IMR-90 (cell line): ENCODE measurements at regions not wholly inside any gene's neighbourhood (a gene's known extent, or its start where the extent isn't known, plus 50 kb on each side); places are given as distances from the start of the nearest gene placed in this dataset.
"Not testable (repeated sequence)": the region's sequence is repeated elsewhere in the genome, so short reads cannot be mapped to it uniquely, and the experiment has no call there.

ENCODE experiments used
- ATAC-seq: fragments of 200-7000 bp; cut with Tn5 transposase; 2 replicates; pipeline ENCODE4 v1.9.1; 2020; ENCODE audit warnings: low read depth, mild to moderate bottlenecking, moderate library complexity
- BruUV-seq: library from RNA; stranded (reverse); fragments of 400-500 nt; replicated peaks from 2 replicates; lab custom pipeline; 2021; lab: Mats Ljungman, UMichigan
- CTCF ChIA-PET: fragments of 300-600 bp; formaldehyde crosslinking; extraction: SDS; loops from one replicate; lab custom pipeline; 2021; ENCODE audit warnings: antibody characterized with exemption; lab: Yijun Ruan, JAX
- POLR2A ChIA-PET: fragments of 300-600 bp; sonication (Branson Sonifier 250); formaldehyde crosslinking; loops from one replicate; lab custom pipeline; 2022; ENCODE audit warnings: antibody characterized with exemption; ENCODE audit not compliant: unreplicated experiment; lab: Charles Lee
- DNase-seq: peaks from one replicate; pipeline ENCODE4 v3.0.0; 2013
- H2AFZ ChIP-seq: replicated peaks from 2 replicates; pipeline ENCODE3; 2013; ENCODE audit warnings: low read length, mild to moderate bottlenecking; ENCODE audit not compliant: poor library complexity
- H2AK5ac ChIP-seq: 2 replicates; pipeline ENCODE4 v1.6.1; 2013; ENCODE audit warnings: low read depth, low read length, inconsistent platforms
- H2AK9ac ChIP-seq: replicated peaks from 2 replicates; pipeline ENCODE3; 2013; ENCODE audit warnings: mild to moderate bottlenecking, low read depth, low read length, moderate library complexity; ENCODE audit not compliant: poor library complexity
- H2BK120ac ChIP-seq: 2 replicates; pipeline ENCODE4 v1.6.1; 2013; ENCODE audit warnings: low read depth, low read length, inconsistent platforms
- H2BK15ac ChIP-seq: 3 replicates; pipeline ENCODE4 v1.6.1; 2013; ENCODE audit warnings: low read depth, low read length, inconsistent platforms
- H2BK20ac ChIP-seq: 2 replicates; pipeline ENCODE4 v1.6.1; 2013; ENCODE audit warnings: low read depth, mild to moderate bottlenecking, inconsistent platforms, low read length, moderate library complexity
- H2BK5ac ChIP-seq: 2 replicates; pipeline ENCODE4 v1.6.1; 2013; ENCODE audit warnings: mild to moderate bottlenecking, low read depth, low read length, inconsistent platforms; ENCODE audit not compliant: poor library complexity, severe bottlenecking
- H3K14ac ChIP-seq: replicated peaks from 2 replicates; pipeline ENCODE4 v1.6.1; 2013; ENCODE audit warnings: low read depth, low read length, inconsistent platforms
- H3K18ac ChIP-seq: 2 replicates; pipeline ENCODE4 v1.6.1; 2013; ENCODE audit warnings: low read depth, low read length, control low read depth
- H3K23ac ChIP-seq: 2 replicates; pipeline ENCODE4 v1.6.1; 2013; ENCODE audit warnings: low read depth, low read length, inconsistent platforms
- H3K27ac ChIP-seq: 2 replicates; pipeline ENCODE4 v1.5.1; 2013; ENCODE audit warnings: mild to moderate bottlenecking, control low read depth, low read length; ENCODE audit not compliant: insufficient read depth
- H3K27me3 ChIP-seq: 2 replicates; pipeline ENCODE4 v1.6.1; 2013; ENCODE audit warnings: low read length; ENCODE audit not compliant: control insufficient read depth, insufficient read depth
- H3K36me3 ChIP-seq: 2 replicates; pipeline ENCODE4 v1.6.1; 2013; ENCODE audit warnings: low read length, mixed read lengths; ENCODE audit not compliant: control insufficient read depth, insufficient read depth
- H3K4ac ChIP-seq: 2 replicates; pipeline ENCODE4 v1.6.1; 2013; ENCODE audit warnings: low read depth, low read length, inconsistent platforms
- H3K4me1 ChIP-seq: 2 replicates; pipeline ENCODE4 v1.6.1; 2013; ENCODE audit warnings: low read length, mixed read lengths; ENCODE audit not compliant: control insufficient read depth, insufficient read depth
- H3K4me2 ChIP-seq: 2 replicates; pipeline ENCODE4 v1.6.1; 2013; ENCODE audit warnings: low read depth, mild to moderate bottlenecking, control low read depth, low read length, moderate library complexity
- H3K4me3 ChIP-seq: 2 replicates; pipeline ENCODE4 v1.5.1; 2013; ENCODE audit warnings: low read depth, mild to moderate bottlenecking, control low read depth, low read length, moderate library complexity; ENCODE audit not compliant: insufficient read depth
- H3K56ac ChIP-seq: 2 replicates; pipeline ENCODE4 v1.6.1; 2013; ENCODE audit warnings: low read length, inconsistent platforms; ENCODE audit not compliant: insufficient read depth; ENCODE audit errors: extremely low read depth
- H3K79me1 ChIP-seq, 2 experiments: 2 replicates each; pipeline ENCODE4 v1.6.1; 2013; ENCODE audit warnings: low read length in 2 of 2, inconsistent platforms in 1 of 2, low read depth in 1 of 2
- H3K9ac ChIP-seq: 2 replicates; pipeline ENCODE4 v1.6.1; 2013; ENCODE audit warnings: low read depth, low read length, control low read depth
- H3K9me1 ChIP-seq: 2 replicates; pipeline ENCODE4 v1.6.1; 2013; ENCODE audit warnings: low read length, inconsistent platforms; ENCODE audit not compliant: insufficient read depth
- H3K9me3 ChIP-seq: 2 replicates; pipeline ENCODE4 v1.6.1; 2013; ENCODE audit warnings: low read length; ENCODE audit not compliant: control insufficient read depth, insufficient read depth
- H4K20me1 ChIP-seq: 2 replicates; pipeline ENCODE4 v1.6.1; 2013; ENCODE audit warnings: low read length, inconsistent platforms; ENCODE audit not compliant: insufficient read depth
- H4K5ac ChIP-seq: 2 replicates; pipeline ENCODE4 v1.6.1; 2013; ENCODE audit warnings: mild to moderate bottlenecking, low read depth, low read length, control low read depth
- H4K8ac ChIP-seq, 2 experiments: 2 replicates each; pipeline ENCODE4 v1.6.1; 2013; ENCODE audit warnings: low read depth in 2 of 2, low read length in 2 of 2, control low read depth in 1 of 2, inconsistent platforms in 1 of 2
- H4K91ac ChIP-seq: 2 replicates; pipeline ENCODE4 v1.6.1; 2013; ENCODE audit warnings: low read depth, low read length, inconsistent platforms; ENCODE audit not compliant: insufficient read depth
- BHLHE40 ChIP-seq: fragments of 150-350 bp; IDR thresholded peaks from 2 replicates; pipeline ENCODE4 v1.6.1; 2016; ENCODE audit warnings: mild to moderate bottlenecking, low read depth, low read length
- CTCF ChIP-seq: conservative IDR thresholded peaks from 2 replicates; pipeline ENCODE4 v1.5.1; 2012; ENCODE audit warnings: mild to moderate bottlenecking, low read depth, low read length, improper control_type of control experiment
- MAFK ChIP-seq: IDR thresholded peaks from 2 replicates; pipeline ENCODE4 v1.6.1; 2012; ENCODE audit warnings: low read depth, low read length, improper control_type of control experiment
- NFE2L2 ChIP-seq: fragments of 150-350 bp; IDR thresholded peaks from 2 replicates; pipeline ENCODE4 v1.6.1; 2016; ENCODE audit warnings: low read depth, mild to moderate bottlenecking, low read length
- POLR2A ChIP-seq: IDR thresholded peaks from 2 replicates; pipeline ENCODE4 v1.6.1; 2012; ENCODE audit warnings: mild to moderate bottlenecking, low read depth, low read length
- SMC3 ChIP-seq: fragments of 150-350 bp; IDR thresholded peaks from 2 replicates; pipeline ENCODE4 v1.6.1; 2016; ENCODE audit warnings: low read depth, mild to moderate bottlenecking, antibody characterized with exemption, low read length, moderate library complexity
- WGBS, 2 experiments: methylation state at CpG; one replicate each; pipeline versions ENCODE4 v1.1.5 to v1.1.7; 2013; ENCODE audit warnings: missing lambda C conversion rate in 2 of 2; ENCODE audit not compliant: insufficient read length in 1 of 2; ENCODE audit errors: extremely low coverage in 2 of 2; 5-methylcytosine and 5-hydroxymethylcytosine counted together
- dilution Hi-C: fragments of 300-500 bp; cut with HindIII; formaldehyde crosslinking; loops from one replicate; pipeline ENCODE4 v1.14.3; 2018; ENCODE audit warnings: low sequenced_read_pairs; ENCODE audit not compliant: unreplicated experiment
- in situ Hi-C: fragments of 300-500 bp; cut with MboI; formaldehyde crosslinking; loops from 3 replicates; pipeline ENCODE4 v1.14.3; 2019; ENCODE audit warnings: low sequenced_read_pairs, inconsistent platforms, mixed read lengths
- intact Hi-C: fragments of 100-400 bp; cut with micrococcal nuclease; formaldehyde crosslinking; loops from 2 replicates; pipeline ENCODE4 v1.10.0; 2022

- CTCF ChIA-PET: no interaction called here
Observed at GRCh38 chr11:134955281-134955680, 543.2 kb upstream of the B3GAT1 start.

GRCh38 chr11:134954456-134954855, 542.4 kb upstream of the B3GAT1 start:
- DNase-seq, dilution Hi-C loops, H3K79me1 ChIP-seq, in situ Hi-C loops, H4K20me1 ChIP-seq, H2BK5ac ChIP-seq, H3K23ac ChIP-seq, ATAC-seq, H2AFZ ChIP-seq, CTCF ChIA-PET, H3K4me1 ChIP-seq, H2AK5ac ChIP-seq, H2BK120ac ChIP-seq, H3K9me1 ChIP-seq, H4K8ac ChIP-seq, POLR2A ChIA-PET, H4K91ac ChIP-seq, H3K14ac ChIP-seq, H3K4me2 ChIP-seq, H2AK9ac ChIP-seq, H3K9ac ChIP-seq, H3K4ac ChIP-seq, H3K9me3 ChIP-seq, BruUV-seq, H2BK15ac ChIP-seq, H3K27ac ChIP-seq, H3K18ac ChIP-seq, H3K56ac ChIP-seq, H4K5ac ChIP-seq, H3K36me3 ChIP-seq, H3K4me3 ChIP-seq, H2BK20ac ChIP-seq, intact Hi-C loops, H3K27me3 ChIP-seq: not testable (repeated sequence)
- WGBS, 2 experiments: no CpG with 5 or more reads among the region's 4 CpGs

More at GRCh38 chr11:134955281-134955680, 543.2 kb upstream of the B3GAT1 start:
- DNase-seq (no peak), ATAC-seq (no peak)
- Histone ChIP-seq H2AK5ac (no peak overlapping the region), H4K20me1 (no peaks in the 10 kb centered on the region), H2BK20ac (no peak overlapping the region), H2BK5ac (no peak overlapping the region), H4K91ac (no peak overlapping the region), H4K8ac (no peak overlapping the region), H3K4ac (no peak overlapping the region), H3K4me3 (no peak overlapping the region), H2AK9ac (no peak overlapping the region), H4K5ac (no peak overlapping the region), H3K27me3 (no peaks in the 10 kb centered on the region), H3K36me3 (no peaks in the 10 kb centered on the region), H2AFZ (no peak overlapping the region), H3K4me1 (peaks cover 4% of the 10 kb centered on the region), H3K9ac (no peak overlapping the region), H3K9me1 (no peaks in the 10 kb centered on the region), H2BK15ac (no peak overlapping the region), H3K14ac (no peak overlapping the region), H3K23ac (no peak overlapping the region), H2BK120ac (no peak overlapping the region), H3K9me3 (peaks cover 2% of the 10 kb centered on the region; the same call in 1 of the 2 replicates), H3K27ac (no peak overlapping the region), H3K18ac (no peak overlapping the region), H3K79me1 (no peaks in the 10 kb centered on the region), H3K4me2 (no peak overlapping the region), H3K56ac (no peak overlapping the region)
- POLR2A ChIA-PET: no interaction called here
- TF ChIP-seq SMC3: no peak
- TF ChIP-seq POLR2A: no peak
- no peak for TF ChIP-seq NFE2L2
- TF ChIP-seq BHLHE40: no peak
- TF ChIP-seq CTCF: no peak
- TF ChIP-seq MAFK: no peak
- intact Hi-C loops (no loop called here), in situ Hi-C loops (no loop called here), dilution Hi-C loops (no loop called here)
- no TSS peak for BruUV-seq
- 90% methylated on average over 2 of the region's 9 CpGs; no CpG with 5 or more reads in 1 of the 2 experiments for WGBS, 2 experiments
